ENCODE measurements at regions not wholly inside any gene's neighbourhood (a gene's known extent, or its start where the extent isn't known, plus 50 kb on each side); places are given as distances from the start of the nearest gene placed in this dataset.

GRCh38 chr13:46962281-46962941 lies 65.6 kb upstream of the HTR2A start:
- Histone ChIP-seq H3K4me3 (ENCODE audit: low read depth in 1 of 3, low read length in 3 of 3) (no peak overlapping the region), H3K9ac (ENCODE audit: low read depth in 1 of 2, low read length in 2 of 2) (no peak overlapping the region), H3K27me3 (ENCODE audit: control insufficient read depth in 4 of 4, insufficient read depth in 4 of 4, low read length in 3 of 4) (no peaks in the 10 kb centered on the region), H3K9me3 (ENCODE audit: control insufficient read depth in 4 of 4, low read length in 3 of 4) (no peaks in the 10 kb centered on the region), H3K4me1 (ENCODE audit: control insufficient read depth in 4 of 4, insufficient read depth in 4 of 4, low read length in 3 of 4) (no peaks in the 10 kb centered on the region), H3K36me3 (ENCODE audit: control insufficient read depth in 4 of 4, insufficient read depth in 3 of 4, low read depth in 1 of 4, low read length in 3 of 4) (no peaks in the 10 kb centered on the region), H3K27ac (ENCODE audit: low read depth in 1 of 2, low read length in 2 of 2) (no peak overlapping the region)
- WGBS: 89% methylated on average over 6 of the region's 6 CpGs
- DNase-seq (ENCODE audit: low spot score): no peak
- TF ChIP-seq ZBTB33 (IDR thresholded peaks at IDR 0.05) (no peak), RAD21 (IDR thresholded peaks at IDR 0.05) (peak in 1 of 2 donors; percentile 24), CTCF (IDR thresholded peaks at IDR 0.05; ENCODE audit: low read depth, low read length, missing input control) (no peak)

DNA sequence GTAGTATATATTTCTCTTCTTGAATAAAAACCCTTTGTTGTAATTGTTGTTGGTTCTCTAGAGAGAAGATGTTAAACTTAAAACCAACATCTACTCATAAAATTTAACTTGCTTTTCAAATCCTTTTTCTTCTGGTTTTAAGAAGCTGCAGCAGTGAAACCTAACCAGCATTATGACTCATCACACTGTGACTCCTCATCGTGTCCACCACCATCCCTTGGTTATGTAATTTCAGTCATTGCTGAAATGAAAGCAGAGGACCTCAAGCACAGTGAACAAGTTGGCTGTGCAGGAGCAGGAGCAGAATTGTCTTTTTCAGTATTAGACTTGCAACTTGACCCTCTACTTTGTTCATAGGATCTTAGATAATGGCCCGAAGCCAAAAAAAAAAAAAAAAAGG lies 64.9 kb upstream of the HTR2A start:
- Histone ChIP-seq H3K9me3 (ENCODE audit: control insufficient read depth in 4 of 4, low read length in 3 of 4) (no peaks in the 10 kb centered on the region), H3K4me3 (ENCODE audit: low read depth in 1 of 3, low read length in 3 of 3) (no peak overlapping the region), H3K27ac (ENCODE audit: low read depth in 1 of 2, low read length in 2 of 2) (no peak overlapping the region), H3K9ac (ENCODE audit: low read depth in 1 of 2, low read length in 2 of 2) (no peak overlapping the region), H3K27me3 (ENCODE audit: control insufficient read depth in 4 of 4, insufficient read depth in 4 of 4, low read length in 3 of 4) (no peaks in the 10 kb centered on the region), H3K36me3 (ENCODE audit: control insufficient read depth in 4 of 4, insufficient read depth in 3 of 4, low read depth in 1 of 4, low read length in 3 of 4) (no peaks in the 10 kb centered on the region), H3K4me1 (ENCODE audit: control insufficient read depth in 4 of 4, insufficient read depth in 4 of 4, low read length in 3 of 4) (no peaks in the 10 kb centered on the region)
- no peak for TF ChIP-seq CTCF (IDR thresholded peaks at IDR 0.05; ENCODE audit: low read depth, low read length, missing input control)
- TF ChIP-seq HNF4G (IDR thresholded peaks at IDR 0.05): no peak
- TF ChIP-seq FOXA1 (IDR thresholded peaks at IDR 0.05): no peak
- TF ChIP-seq, protein P1, sequence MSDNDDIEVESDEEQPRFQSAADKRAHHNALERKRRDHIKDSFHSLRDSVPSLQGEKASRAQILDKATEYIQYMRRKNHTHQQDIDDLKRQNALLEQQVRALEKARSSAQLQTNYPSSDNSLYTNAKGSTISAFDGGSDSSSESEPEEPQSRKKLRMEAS (IDR thresholded peaks at IDR 0.05): no peak
- no peak for TF ChIP-seq RAD21 (IDR thresholded peaks at IDR 0.05)
- TF ChIP-seq JUND (IDR thresholded peaks at IDR 0.05): no peak
- TF ChIP-seq GABPA (IDR thresholded peaks at IDR 0.05 in 1 of 2, conservative IDR thresholded peaks at IDR 0.05 in 1 of 2): no peak
- TF ChIP-seq YY1 (IDR thresholded peaks at IDR 0.05): no peak
- no peak for TF ChIP-seq EGR1 (IDR thresholded peaks at IDR 0.05; ENCODE audit: low read depth in 2 of 2)
- no peak for TF ChIP-seq REST (IDR thresholded peaks at IDR 0.05)
- no peak for TF ChIP-seq NR2F2 (IDR thresholded peaks at IDR 0.05)
- no peak for TF ChIP-seq ZBTB33 (IDR thresholded peaks at IDR 0.05)
- TF ChIP-seq RXRA (IDR thresholded peaks at IDR 0.05): no peak
- no peak for TF ChIP-seq TAF1 (conservative IDR thresholded peaks at IDR 0.05)
- no peak for TF ChIP-seq FOXA2 (IDR thresholded peaks at IDR 0.05)
- no peak for TF ChIP-seq HNF4A (conservative IDR thresholded peaks at IDR 0.05)
- TF ChIP-seq ATF3 (IDR thresholded peaks at IDR 0.05): no peak
- TF ChIP-seq SP1 (IDR thresholded peaks at IDR 0.05): no peak
- 72% methylated on average over 2 of the region's 2 CpGs for WGBS
- DNase-seq (ENCODE audit: low spot score): no peak
